Mesothelial cell of epicardium (in vitro differentiated cells): ENCODE measurements at regions not wholly inside any gene's neighbourhood (a gene's known extent, or its start where the extent isn't known, plus 50 kb on each side); places are given as distances from the start of the nearest gene placed in this dataset.

Experiments used
- DNase-seq, 2 experiments: peaks; one replicate each; pipeline ENCODE4 v3.0.0; 2021; ENCODE audit warnings: low spot score in 2 of 2; ENCODE audit not compliant: unreplicated experiment in 2 of 2
- H3K27ac Mint-ChIP-seq: 2 replicates; pipeline ENCODE4 v1.8.0; 2021; ENCODE audit warnings: mixed read lengths
- H3K27me3 Mint-ChIP-seq: 2 replicates; pipeline ENCODE4 v1.8.0; 2021; ENCODE audit warnings: low read depth, mixed read lengths
- H3K36me3 Mint-ChIP-seq: 2 replicates; pipeline ENCODE4 v1.8.0; 2021; ENCODE audit warnings: mixed read lengths
- H3K4me1 Mint-ChIP-seq: 2 replicates; pipeline ENCODE4 v1.8.0; 2021; ENCODE audit warnings: mixed read lengths
- H3K4me3 Mint-ChIP-seq: 2 replicates; pipeline ENCODE4 v1.8.0; 2021; ENCODE audit warnings: mild to moderate bottlenecking, moderate library complexity, mixed read lengths
- H3K9me3 Mint-ChIP-seq: 2 replicates; pipeline ENCODE4 v1.8.0; 2021; ENCODE audit warnings: mixed read lengths
- TF ChIP-seq, protein P1 (sequence below): fragments of 200-600 bp; sonication (generic); IDR thresholded peaks from one replicate; pipeline ENCODE4 v1.5.0; 2021; ENCODE audit warnings: antibody characterized with exemption; ENCODE audit not compliant: unreplicated experiment

DNA sequence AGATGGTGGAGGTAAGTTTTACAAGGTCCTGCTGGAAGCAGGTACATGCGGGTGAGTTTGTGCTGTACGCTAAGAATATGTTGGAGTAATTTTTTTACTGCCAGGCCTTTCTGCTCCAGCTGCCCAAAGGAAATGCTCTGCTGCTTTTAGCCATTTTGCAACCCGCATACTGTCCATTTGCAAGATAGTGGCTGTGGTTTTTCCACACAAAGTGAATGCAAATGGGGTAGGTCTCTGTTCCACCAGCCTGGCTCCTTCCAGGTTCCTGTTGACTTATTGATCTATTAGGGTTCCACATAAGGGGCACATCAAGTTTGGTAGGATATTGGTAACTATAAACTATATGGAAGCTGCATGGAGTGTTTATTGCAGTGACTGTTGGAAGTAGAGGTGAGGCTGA, 227.1 kb downstream of the SI start:
- no peak for DNase-seq
- Mint-ChIP-seq H3K4me1 (no peaks in the 10 kb centered on the region), H3K36me3 (no peaks in the 10 kb centered on the region), H3K4me3 (no peak overlapping the region), H3K9me3 (no peaks in the 10 kb centered on the region), H3K27me3 (no peaks in the 10 kb centered on the region), H3K27ac (no peak overlapping the region)
- TF ChIP-seq, protein P1, sequence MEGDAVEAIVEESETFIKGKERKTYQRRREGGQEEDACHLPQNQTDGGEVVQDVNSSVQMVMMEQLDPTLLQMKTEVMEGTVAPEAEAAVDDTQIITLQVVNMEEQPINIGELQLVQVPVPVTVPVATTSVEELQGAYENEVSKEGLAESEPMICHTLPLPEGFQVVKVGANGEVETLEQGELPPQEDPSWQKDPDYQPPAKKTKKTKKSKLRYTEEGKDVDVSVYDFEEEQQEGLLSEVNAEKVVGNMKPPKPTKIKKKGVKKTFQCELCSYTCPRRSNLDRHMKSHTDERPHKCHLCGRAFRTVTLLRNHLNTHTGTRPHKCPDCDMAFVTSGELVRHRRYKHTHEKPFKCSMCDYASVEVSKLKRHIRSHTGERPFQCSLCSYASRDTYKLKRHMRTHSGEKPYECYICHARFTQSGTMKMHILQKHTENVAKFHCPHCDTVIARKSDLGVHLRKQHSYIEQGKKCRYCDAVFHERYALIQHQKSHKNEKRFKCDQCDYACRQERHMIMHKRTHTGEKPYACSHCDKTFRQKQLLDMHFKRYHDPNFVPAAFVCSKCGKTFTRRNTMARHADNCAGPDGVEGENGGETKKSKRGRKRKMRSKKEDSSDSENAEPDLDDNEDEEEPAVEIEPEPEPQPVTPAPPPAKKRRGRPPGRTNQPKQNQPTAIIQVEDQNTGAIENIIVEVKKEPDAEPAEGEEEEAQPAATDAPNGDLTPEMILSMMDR: no peak

DNA sequence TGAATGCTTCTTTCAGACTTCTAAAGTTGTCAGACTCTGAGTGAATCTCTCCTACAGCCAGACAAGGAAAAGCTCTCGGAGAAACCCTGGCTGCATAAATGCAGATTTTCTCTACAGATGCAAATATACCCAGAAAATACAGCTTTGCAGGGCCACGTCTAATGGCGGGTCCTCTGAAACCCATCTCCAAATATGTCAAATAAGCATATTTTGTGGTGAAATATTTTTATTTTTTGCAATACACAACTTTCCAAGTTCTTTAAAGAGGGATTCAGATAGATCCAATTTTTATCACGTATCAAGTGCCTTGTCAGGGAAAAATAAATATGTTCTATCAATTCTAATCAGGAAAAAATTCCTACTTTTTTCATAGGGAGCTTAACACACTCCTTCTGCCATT, 229.4 kb downstream of the SI start:
- no peak for DNase-seq
- Mint-ChIP-seq H3K27me3 (no peaks in the 10 kb centered on the region), H3K27ac (no peak overlapping the region), H3K4me3 (no peak overlapping the region), H3K9me3 (no peaks in the 10 kb centered on the region), H3K4me1 (no peaks in the 10 kb centered on the region), H3K36me3 (no peaks in the 10 kb centered on the region)
- TF ChIP-seq, protein P1: no peak

DNA sequence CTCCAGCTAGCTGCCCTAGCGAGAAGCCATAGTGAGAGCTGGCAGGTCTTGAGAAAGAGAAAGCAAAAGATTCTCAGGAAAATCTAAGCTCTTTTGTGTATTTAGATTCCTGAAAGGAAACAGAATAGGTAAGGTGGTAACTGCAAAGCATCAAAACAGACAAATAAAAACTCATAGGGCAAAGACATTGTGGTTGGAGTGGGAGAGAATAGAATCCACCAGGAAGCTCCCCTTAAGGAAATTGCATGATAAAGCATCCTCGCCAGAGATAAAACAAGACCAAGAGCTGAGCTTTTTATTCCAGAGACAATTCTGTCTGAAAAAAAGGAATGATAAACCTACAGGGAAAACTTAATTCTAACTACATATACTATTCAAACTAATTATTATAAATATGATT, 232.6 kb downstream of the SI start:
- no peaks in the 10 kb centered on the region for H3K36me3 Mint-ChIP-seq
- no peak for DNase-seq
- TF ChIP-seq, protein P1: no peak
- H3K4me1 Mint-ChIP-seq: no peaks in the 10 kb centered on the region
- no peaks in the 10 kb centered on the region for H3K9me3 Mint-ChIP-seq
- H3K4me3 Mint-ChIP-seq: no peak overlapping the region
- no peak overlapping the region for H3K27ac Mint-ChIP-seq
- H3K27me3 Mint-ChIP-seq: no peaks in the 10 kb centered on the region

DNA sequence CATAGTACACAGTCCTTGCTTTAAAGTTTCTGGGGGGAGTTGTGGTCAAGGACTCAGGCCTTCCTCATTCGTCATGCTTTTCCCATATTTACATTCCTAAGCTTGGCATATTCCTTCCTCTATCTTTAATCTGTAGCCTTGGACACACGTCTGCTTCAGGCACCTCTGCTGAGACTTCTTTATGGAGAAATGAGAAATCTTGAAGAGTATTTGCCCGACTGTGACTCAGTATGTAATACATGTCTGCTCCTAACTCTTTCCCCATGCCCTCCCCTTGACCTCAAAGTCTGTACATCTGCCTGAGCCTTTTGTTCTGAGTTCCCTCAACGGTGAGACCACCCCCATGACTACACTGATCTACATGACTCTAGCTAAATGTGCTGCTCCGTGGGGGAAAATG, 246.1 kb downstream of the SI start:
- peaks cover 7% of the 10 kb centered on the region for H3K4me1 Mint-ChIP-seq
- no peak overlapping the region for H3K27ac Mint-ChIP-seq
- H3K36me3 Mint-ChIP-seq: no peaks in the 10 kb centered on the region
- TF ChIP-seq, protein P1: no peak
- no peak overlapping the region for H3K4me3 Mint-ChIP-seq
- H3K9me3 Mint-ChIP-seq: no peaks in the 10 kb centered on the region
- no peak for DNase-seq
- no peaks in the 10 kb centered on the region for H3K27me3 Mint-ChIP-seq

DNA sequence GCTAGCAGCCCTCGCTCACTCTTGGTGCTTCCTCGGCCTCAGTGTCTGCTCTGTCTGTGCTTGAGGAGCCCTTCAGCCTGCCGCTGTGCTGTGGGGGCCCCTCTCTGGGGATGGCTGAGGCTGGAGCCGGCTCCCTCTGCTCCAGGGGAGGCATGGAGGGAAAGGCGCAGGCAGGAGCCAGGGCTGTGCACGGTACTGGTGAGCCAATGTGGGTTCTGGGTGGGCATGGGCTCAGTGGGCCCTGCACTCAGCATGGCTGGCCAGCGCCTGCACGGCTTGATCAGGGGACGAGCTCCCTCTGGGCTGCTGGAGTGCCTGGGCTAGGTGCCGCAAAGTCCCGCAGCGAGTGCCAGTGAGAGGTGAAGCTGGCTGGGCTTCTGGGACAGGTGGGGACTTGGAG, 260.0 kb downstream of the SI start:
- H3K4me1 Mint-ChIP-seq: no peaks in the 10 kb centered on the region
- no peak overlapping the region for H3K4me3 Mint-ChIP-seq
- peaks cover 23% of the 10 kb centered on the region for H3K9me3 Mint-ChIP-seq
- no peaks in the 10 kb centered on the region for H3K27me3 Mint-ChIP-seq
- no peak for DNase-seq
- no peaks in the 10 kb centered on the region for H3K36me3 Mint-ChIP-seq
- TF ChIP-seq, protein P1: no peak
- no peak overlapping the region for H3K27ac Mint-ChIP-seq

DNA sequence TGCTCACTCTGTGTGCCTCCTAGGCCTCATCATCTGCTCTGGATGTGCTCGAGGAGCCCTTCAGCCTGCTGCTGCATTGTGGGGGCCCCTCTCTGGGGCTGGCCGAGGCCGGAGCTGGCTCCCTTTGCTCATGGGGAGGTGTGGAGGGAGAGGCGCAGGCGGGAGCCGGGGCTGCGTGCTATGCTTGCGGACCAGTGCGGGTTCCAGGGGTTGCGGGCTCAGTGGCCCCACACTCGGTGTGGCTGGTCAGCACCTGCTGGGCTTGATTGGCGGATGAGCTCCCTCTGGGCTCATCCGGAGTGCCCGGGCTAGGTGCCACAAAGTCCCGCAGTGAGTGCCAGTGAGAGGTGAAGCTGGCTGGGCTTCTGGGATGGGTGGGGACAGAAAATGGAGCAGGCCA, 264.2 kb downstream of the SI start:
- Mint-ChIP-seq H3K36me3 (no peaks in the 10 kb centered on the region), H3K27me3 (no peaks in the 10 kb centered on the region), H3K4me3 (no peak overlapping the region), H3K4me1 (no peaks in the 10 kb centered on the region), H3K9me3 (peaks cover 19% of the 10 kb centered on the region), H3K27ac (no peak overlapping the region)
- TF ChIP-seq, protein P1: no peak
- no peak for DNase-seq
